GM21529 (cell line): ENCODE measurements at regions not wholly inside any gene's neighbourhood (a gene's known extent, or its start where the extent isn't known, plus 50 kb on each side); places are given as distances from the start of the nearest gene placed in this dataset.

Experiments used
- ATAC-seq: cut with Tn5 transposase; IDR thresholded peaks from one replicate; pipeline ENCODE4 v1.9.1; 2021; ENCODE audit not compliant: unreplicated experiment

DNA sequence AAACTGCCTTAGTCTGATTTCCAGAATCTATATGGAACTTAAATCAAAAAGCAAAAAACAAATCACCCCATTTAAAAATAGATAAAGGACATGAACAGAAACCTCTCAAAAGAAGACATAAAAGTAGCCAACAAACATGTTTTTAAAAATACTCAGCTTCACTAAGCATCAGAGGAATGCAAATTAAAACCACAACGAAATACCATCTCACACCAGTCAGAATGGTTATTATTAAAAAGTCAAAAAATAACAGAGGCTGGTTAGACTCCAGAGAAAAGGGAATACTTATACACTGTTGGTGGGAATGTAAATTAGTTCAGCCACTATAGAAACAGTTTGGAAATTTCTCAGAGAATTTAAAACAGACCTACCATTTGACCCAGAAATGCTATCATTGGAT is 367.9 kb downstream of the ZIC4 start:
- no peak for ATAC-seq

DNA sequence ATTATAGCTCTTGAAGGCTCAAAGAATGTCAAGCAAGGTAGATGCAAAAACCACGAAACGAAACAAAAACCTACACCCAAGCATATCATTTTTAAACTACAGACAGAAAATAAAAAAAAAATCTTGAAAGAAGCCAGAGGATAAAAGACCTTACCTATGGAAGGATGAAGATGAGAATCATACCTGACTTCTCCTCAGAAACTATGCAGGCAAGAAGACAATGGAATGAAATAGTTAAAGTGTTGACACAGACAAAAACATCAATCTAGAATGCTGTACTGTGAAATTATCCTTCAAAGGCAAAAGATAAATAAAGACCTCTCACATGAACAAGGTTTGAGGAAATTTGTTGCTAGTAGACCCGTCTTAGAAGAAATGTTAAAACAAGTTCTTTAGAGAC is 372.0 kb downstream of the ZIC4 start:
- ATAC-seq: no peak

GRCh38 chr3:147030274-147030673 is 376.1 kb downstream of the ZIC4 start:
- no peak for ATAC-seq

DNA sequence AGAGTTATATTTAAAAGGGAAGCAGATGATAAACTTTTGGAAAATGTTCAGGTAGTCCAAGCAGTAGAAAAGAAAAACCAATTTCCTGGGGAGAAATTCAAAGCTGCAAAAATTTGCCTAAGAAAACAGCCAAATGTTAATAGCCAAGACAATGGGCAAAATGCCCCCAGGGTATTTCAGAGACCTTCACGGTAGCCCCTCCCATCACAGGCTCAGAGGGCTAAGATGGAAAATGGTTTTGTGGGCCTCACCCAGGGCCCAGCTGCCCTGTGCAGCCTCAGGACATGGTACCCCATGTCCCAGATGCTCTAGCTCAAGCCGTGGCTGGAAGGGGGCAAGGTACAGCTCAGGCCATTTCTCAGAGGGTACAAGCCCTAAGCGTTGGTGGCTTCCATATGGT is 391.0 kb downstream of the ZIC4 start:
- ATAC-seq: no peak

GRCh38 chr3:147008886-147009285 is 397.5 kb downstream of the ZIC4 start:
- ATAC-seq: no peak

DNA sequence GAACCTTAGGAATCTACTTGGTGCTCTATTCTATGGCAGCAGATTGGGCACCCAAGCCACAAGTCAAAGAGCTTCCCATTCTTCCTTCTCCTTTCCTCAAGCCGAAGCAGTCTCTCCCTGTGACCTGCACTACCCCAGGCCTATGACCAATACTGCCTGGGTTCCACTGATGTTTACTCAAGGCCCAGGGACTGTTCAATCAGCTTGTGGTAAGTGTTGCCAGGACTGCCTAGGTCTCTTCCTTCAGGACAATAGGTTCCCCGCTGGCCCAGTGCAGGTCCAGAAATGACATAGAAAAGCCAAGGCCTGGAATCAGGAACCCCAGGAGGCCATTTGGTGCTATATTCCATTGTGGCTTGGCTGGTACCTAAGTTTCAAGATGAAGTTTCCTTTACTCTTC is 397.9 kb downstream of the ZIC4 start:
- ATAC-seq: no peak

- no peak for ATAC-seq
These were observed 398.6 kb downstream of the ZIC4 start for GRCh38 chr3:147007736-147008245.

- ATAC-seq: no peak
These were observed 397.6 kb upstream of the PLSCR5 start for GRCh38 chr3:147002721-147003120.

GRCh38 chr3:147000274-147000673 is 395.1 kb upstream of the PLSCR5 start:
- ATAC-seq: no peak

GRCh38 chr3:146991907-146992306 is 386.8 kb upstream of the PLSCR5 start:
- ATAC-seq: no peak

GRCh38 chr3:146975476-146975875 is 370.3 kb upstream of the PLSCR5 start:
- ATAC-seq: no peak

- ATAC-seq: no peak
These were observed 369.9 kb upstream of the PLSCR5 start for GRCh38 chr3:146975032-146975431.

DNA sequence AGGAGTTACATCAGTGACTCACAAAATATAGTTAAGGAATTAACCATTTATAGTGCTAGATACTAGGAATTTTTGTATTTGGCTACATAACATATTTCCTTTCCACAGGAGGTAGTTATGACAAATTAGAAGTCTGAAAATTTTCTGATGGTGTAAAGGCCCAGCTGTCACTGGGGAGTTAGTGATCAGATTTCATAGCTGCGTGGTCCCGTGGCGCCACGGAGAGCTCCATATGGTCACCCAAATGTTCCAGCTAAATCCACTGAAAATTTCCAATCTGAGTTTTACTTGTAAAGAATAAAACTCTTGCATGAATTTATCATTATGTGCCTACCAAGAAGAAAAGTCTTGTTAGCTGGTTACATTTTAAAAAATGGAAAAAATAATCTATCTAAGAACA is 368.9 kb upstream of the PLSCR5 start:
- no peak for ATAC-seq

- ATAC-seq: no peak
These were observed 367.6 kb upstream of the PLSCR5 start for GRCh38 chr3:146972726-146973125.

DNA sequence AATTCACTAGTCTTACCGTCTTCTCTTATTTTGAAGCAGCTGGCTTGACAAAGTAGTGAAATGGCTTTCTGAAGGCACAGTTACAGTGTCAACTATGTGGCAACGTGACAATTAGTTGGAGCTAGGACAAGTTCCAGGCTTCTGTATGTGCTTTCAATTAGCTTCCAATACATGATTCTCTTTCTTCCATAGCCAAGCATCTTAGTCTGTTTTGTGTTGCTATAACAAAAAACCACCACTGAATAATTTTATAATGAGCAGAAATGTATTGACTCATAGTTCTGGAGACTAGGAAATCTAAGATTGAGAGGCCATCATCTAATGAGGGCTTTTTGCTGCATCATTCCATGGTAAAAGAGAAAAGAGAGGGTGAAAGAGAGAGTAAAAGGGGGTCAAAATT is 365.1 kb upstream of the PLSCR5 start:
- no peak for ATAC-seq

DNA sequence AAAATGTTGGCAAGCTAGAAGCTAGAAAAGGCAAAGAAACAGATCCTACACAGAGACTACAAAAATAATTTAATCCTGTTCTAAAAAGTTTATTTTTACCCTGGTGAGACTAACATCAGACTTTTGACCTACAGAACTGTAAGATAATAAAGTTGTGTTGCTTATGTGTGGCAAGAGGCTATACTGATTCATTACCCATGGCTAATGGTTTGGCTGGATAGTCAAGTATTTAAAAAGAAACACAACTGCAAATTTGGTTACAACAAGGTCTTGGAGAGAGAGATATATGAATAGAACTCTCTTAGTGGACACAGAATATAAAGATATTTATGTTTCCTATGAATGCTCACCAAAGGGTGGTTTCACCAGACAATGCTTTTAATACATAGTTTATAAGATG is 364.2 kb upstream of the PLSCR5 start:
- no peak for ATAC-seq

DNA sequence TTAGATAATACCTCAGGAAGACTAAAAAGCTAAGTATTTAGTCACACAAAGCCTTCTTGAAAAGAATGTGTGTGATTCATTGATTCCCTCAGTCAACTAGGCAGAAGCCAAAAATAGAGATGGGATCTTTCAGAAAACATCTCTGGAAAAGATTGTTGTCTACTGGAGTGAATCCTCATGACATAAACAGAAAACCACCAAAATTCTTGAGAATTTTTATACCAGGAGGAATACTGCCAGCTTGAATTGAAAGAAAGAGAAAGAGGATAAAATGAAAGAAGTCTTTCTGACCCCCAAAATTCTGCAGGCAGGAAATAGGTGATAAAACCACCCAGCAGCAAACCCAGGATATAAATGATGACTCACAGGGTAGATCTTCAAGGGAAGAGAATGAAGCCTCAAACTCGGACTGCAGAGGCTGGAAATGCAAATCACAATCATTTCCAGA is 363.1 kb upstream of the PLSCR5 start:
- ATAC-seq: no peak

DNA sequence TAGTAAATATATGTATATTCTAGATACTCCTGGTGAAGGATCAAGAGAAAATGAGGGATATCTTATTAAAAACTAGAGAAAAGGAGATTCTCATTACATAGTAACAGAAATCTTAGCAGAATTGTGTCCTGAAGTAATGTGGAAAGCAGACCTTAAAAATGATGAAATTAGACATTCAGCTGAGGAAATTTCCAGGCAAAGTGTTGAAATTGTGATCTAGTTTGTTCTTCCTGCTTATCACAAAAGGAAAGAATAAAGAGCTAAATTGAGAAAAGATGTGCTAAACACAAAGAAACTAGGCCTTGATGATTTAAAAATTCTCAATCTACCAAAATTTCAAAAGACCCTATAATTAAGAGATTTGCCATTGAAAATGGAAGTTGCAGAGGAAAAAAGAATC is 362.6 kb upstream of the PLSCR5 start:
- no peak for ATAC-seq

DNA sequence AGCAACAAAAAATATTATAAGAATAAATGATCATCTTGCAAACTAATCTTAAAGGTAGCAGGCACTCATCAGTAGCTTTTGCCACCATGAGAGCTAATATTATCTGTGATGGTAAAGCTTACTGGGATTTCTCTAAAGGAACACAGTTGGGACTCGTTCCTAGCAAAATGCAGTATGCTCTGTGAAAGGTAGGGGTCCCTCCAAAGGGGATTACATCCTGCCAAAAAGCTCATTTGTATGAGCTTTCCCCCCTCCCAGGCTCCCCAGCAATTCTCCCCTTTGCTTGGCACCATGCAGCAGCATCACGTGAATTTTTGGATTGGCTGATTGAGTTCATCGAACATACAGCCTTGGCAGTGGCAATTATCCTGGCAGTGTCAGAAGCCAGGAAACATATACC is 361.0 kb upstream of the PLSCR5 start:
- ATAC-seq: no peak

GRCh38 chr3:146953511-146953981 is 348.4 kb upstream of the PLSCR5 start:
- ATAC-seq: no peak

- ATAC-seq: no peak
These were observed 343.8 kb upstream of the PLSCR5 start for GRCh38 chr3:146948985-146949384.

DNA sequence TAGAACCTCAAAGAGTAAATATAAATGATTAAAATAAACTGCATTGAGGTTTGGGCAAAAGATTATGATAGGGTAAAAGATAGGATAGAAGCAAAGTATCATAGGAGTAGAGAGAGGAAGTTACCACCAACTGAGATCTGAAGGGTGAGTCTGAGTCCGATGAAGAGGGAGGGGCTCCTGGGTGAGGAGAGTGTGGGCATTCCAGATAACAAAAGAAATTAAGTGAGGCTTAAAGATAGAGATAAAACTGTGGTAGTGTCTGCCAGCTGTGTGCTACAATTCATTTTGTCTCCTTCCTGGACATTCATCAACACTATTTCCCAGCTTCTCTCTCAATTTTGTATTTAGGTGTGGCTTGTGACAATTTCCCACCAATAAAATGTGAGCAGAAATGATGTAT is 343.0 kb upstream of the PLSCR5 start:
- no peak for ATAC-seq

DNA sequence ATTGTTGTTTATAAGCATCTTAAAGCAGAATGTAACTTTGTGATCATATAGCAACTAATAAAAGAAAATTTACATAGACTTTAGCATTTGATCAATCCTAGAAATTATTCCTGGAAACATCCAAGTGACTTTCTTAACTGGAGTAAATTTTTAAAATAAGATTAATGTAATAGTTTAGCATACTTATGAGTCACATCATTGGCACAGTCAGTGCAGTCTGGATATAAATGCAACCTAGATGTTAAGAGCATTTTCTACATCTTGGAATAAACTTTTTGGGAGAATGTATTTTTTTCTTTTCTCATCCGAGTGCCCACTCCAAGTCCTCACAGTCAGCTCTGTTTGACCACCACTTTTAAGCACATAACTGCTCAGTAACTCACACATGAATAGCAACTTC is 324.6 kb upstream of the PLSCR5 start:
- no peak for ATAC-seq
